AG08396 (cell line): ENCODE measurements at regions not wholly inside any gene's neighbourhood (a gene's known extent, or its start where the extent isn't known, plus 50 kb on each side); places are given as distances from the start of the nearest gene placed in this dataset.

ENCODE experiments used
- DNase-seq: peaks from one replicate; pipeline ENCODE4 v3.0.0; 2012; ENCODE audit warnings: low spot score, mixed read lengths

GRCh38 chr5:61966296-61966955, 339.6 kb upstream of the KIF2A start:
- no peak for DNase-seq

GRCh38 chr5:61966997-61967396, 339.0 kb upstream of the KIF2A start:
- no peak for DNase-seq

DNA sequence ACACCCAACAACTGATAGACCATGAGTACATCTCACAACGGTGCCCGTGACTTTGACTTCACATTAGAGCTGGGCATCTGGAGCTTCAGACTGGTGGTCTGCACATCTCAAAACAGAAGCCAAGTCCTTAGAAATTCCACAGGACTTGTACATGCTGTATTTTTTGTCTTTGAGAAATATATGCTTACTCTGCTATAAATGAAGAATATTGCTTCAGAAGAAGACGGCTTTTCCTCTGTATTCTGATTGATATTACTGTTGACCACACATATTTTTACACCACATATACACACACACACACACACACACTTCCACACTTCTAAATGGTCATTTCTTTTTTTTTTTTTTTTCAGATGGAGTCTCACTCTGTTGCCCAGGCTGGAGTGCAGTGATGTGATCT, 338.3 kb upstream of the KIF2A start:
- DNase-seq, result no peak

GRCh38 chr5:61969347-61969746, 336.7 kb upstream of the KIF2A start:
- no peak for DNase-seq

- no peak for DNase-seq
Observed at GRCh38 chr5:61969755-61970154, 336.3 kb upstream of the KIF2A start.

GRCh38 chr5:61970218-61970617, 335.8 kb upstream of the KIF2A start:
- DNase-seq, result no peak

DNA sequence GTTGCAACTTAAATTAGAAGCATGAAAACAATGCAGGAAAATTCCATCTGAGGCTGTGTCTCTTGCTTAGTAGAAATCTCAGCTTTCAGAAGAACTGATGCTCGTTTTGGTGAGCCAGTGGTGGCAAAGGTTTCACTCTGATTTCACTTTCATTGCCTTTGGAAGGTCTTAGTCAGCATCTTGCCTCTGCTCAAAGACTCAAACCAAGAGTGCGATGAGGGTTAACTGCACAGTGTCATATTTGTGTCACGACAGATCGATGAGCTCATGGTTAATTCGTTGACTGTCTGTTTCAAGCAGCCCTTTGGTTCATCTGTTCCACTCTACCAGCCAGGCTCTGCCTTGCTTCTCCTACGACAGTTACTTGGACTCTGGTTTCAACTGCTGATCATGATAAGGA, 331.3 kb upstream of the KIF2A start:
- no peak for DNase-seq

DNA sequence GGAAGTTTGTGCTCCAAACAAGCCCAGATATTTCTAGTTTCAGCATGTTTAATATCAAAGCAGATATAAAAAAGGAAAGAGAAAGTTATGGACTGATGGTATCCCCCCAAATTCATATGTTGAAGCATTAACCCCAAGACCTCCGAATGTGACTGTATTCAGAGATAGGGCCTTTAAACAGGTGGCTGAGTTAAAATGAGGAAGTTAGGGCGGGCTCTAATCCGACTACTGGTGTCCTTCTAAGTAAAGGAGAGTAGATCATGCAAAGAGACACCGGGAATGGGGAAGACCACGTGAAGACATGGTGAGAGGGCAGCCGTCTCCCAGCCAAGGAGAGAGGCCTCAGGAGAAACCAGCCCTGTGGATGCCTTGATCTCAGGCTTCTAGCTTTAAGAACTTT, 324.1 kb upstream of the KIF2A start:
- no peak for DNase-seq

DNA sequence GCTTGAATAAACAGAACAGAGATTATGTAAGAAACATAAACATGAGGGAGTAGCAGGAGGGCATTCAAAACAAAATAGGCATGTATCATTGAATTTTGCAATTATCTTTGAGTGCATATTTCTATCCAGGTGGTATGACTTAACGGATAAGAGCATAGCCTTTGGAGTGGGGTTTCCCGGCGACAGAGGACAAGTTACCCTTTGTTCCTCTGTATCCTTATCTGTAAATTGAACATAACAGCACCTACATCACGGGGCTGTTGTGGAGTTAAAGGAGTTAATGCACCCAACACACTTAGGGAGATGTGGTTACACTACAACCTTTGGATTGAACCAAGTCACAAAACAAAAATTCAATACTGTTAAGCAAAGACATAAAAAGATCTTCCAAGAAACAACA, 314.6 kb upstream of the KIF2A start:
- DNase-seq, result no peak

- peak; percentile 5 for DNase-seq
Observed at GRCh38 chr5:61991866-61992265, 314.1 kb upstream of the KIF2A start.

- no peak for DNase-seq
Observed at GRCh38 chr5:61993295-61993927, 312.6 kb upstream of the KIF2A start.

- no peak for DNase-seq
Observed at GRCh38 chr5:61994171-61994570, 311.8 kb upstream of the KIF2A start.

- no peak for DNase-seq
Observed at GRCh38 chr5:61995486-61995885, 310.5 kb upstream of the KIF2A start.

DNA sequence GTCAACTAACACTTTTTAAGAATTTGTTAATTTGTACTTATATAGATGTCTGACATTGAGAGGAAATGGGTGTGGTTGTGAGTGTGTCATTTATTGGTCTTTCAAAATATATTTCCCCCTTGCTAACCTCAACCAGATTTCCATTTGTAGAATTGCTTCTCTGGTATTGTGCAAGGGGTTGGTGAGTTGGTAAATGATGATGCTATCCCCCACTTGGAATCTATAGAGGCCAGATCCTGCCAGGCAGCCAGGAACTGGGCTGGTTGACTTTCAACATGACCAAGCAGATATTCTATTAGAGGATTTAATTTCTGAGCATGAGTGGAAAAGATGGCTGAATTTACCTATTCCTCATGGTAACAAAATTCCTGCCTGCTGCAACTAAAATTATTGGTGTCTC, 306.6 kb upstream of the KIF2A start:
- no peak for DNase-seq

- DNase-seq, result no peak
Observed at GRCh38 chr5:62000646-62001045, 305.4 kb upstream of the KIF2A start.

GRCh38 chr5:62001640-62002039, 304.4 kb upstream of the KIF2A start:
- no peak for DNase-seq

DNA sequence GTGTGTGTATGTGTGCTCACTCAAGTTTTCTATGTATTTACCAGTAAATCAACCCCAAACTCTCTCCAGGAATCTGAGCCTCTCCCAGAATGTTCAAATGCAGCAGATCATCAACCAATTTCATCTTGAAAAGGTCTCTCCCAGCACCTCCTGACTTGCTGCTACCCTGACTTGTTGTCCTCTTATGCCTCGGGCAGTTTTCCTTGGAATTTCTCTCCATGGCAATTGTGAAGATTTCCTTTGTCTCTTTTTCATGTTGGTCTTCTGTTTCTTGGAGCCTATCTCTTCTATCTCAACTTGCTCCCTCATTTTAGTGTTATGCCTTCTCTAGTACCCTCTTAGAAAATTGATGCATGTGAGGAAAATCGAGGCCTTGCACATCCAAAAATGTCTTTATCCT, 303.6 kb upstream of the KIF2A start:
- no peak for DNase-seq

GRCh38 chr5:62005551-62005950, 300.5 kb upstream of the KIF2A start:
- DNase-seq, result no peak

DNA sequence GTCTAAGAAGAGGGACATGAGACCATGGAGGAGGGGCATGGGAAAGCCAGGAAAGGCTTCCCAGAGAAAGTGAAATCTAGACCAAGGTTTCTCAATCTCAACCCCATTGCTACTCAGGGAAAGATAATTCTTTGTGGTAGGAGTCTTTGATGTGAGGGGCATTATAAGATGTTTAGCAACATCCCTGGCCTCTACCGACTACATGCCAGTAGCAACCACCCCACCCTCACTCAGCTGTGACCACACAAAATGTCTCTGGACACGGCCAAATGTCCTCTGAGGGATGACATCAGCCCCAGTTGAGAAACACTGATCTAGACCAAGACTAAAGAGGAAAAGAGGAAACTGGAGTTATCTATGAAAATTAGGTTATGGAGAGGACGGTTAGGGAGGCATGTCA, 298.5 kb upstream of the KIF2A start:
- DNase-seq, result no peak

GRCh38 chr5:62011089-62011664, 294.8 kb upstream of the KIF2A start:
- DNase-seq, result no peak

- no peak for DNase-seq
Observed at GRCh38 chr5:62017092-62017491, 288.9 kb upstream of the KIF2A start.

- no peak for DNase-seq
Observed at GRCh38 chr5:62029303-62029702, 276.7 kb upstream of the KIF2A start.

DNA sequence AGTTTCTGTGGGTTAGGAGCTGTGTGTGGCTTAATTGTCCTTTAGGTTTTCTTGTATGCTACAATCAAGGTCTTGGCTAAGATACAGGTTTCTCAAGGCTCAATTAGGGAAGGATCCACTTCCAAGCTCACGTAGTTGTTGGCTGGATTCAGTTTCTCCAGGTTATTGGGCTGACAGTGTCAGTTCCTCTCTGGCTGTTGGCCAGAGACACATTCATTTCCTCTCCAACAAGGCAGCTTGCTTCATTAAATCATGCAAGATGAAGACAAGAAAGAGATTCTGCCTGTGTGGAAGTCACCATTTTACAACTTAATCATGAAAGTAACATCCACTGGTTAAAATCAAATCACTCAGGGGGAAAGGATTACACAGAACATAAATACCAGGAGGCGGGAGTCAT, 275.7 kb upstream of the KIF2A start:
- DNase-seq, result no peak

- DNase-seq, result no peak
Observed at GRCh38 chr5:62038024-62038423, 268.0 kb upstream of the KIF2A start.
